ENCODE measurements at regions not wholly inside any gene's neighbourhood (a gene's known extent, or its start where the extent isn't known, plus 50 kb on each side); places are given as distances from the start of the nearest gene placed in this dataset.

DNA sequence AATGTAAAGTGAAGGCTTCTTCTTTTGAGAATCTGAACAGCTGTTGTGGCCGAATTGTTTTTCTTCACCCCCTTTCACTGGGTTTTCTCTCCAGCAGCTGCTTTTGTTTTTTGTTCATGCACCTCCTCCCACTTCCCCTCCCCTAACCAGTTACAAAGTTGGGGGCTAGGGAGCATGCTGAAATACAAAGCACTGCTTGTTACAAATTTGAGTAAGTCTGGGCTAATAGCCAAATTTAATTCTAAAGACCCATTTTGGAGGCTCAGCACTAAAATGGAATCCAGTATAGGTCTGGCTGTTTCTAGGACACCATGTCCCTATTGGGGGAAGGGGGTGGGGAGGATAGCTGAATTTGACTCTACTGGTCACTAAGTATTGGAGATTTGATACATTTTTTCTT, 89.2 kb upstream of the GPM6B start:
- Histone ChIP-seq H3K27ac (ENCODE audit: low read length) (no peak overlapping the region), H3K9me3 (ENCODE audit: control insufficient read depth, insufficient read depth, low read depth, low read length) (no peaks in the 10 kb centered on the region), H3K36me3 (ENCODE audit: control insufficient read depth, insufficient read depth, low read length) (no peaks in the 10 kb centered on the region), H3K27me3 (ENCODE audit: control insufficient read depth, insufficient read depth, low read length) (no peaks in the 10 kb centered on the region), H3K4me1 (ENCODE audit: control insufficient read depth, insufficient read depth, low read length) (no peaks in the 10 kb centered on the region), H3K4me3 (ENCODE audit: low read depth in 2 of 2, low read length in 2 of 2) (no peak overlapping the region)
- TF ChIP-seq SIN3A (IDR thresholded peaks at IDR 0.05; ENCODE audit: borderline replicate concordance, insufficient read depth, low read depth, low read length) (no peak), POLR2AphosphoS5 (IDR thresholded peaks at IDR 0.05; ENCODE audit: low read depth, low read length) (no peak), TCF7L2 (IDR thresholded peaks at IDR 0.05; ENCODE audit: low read depth, low read length) (no peak)
- TF ChIP-seq, protein P1, sequence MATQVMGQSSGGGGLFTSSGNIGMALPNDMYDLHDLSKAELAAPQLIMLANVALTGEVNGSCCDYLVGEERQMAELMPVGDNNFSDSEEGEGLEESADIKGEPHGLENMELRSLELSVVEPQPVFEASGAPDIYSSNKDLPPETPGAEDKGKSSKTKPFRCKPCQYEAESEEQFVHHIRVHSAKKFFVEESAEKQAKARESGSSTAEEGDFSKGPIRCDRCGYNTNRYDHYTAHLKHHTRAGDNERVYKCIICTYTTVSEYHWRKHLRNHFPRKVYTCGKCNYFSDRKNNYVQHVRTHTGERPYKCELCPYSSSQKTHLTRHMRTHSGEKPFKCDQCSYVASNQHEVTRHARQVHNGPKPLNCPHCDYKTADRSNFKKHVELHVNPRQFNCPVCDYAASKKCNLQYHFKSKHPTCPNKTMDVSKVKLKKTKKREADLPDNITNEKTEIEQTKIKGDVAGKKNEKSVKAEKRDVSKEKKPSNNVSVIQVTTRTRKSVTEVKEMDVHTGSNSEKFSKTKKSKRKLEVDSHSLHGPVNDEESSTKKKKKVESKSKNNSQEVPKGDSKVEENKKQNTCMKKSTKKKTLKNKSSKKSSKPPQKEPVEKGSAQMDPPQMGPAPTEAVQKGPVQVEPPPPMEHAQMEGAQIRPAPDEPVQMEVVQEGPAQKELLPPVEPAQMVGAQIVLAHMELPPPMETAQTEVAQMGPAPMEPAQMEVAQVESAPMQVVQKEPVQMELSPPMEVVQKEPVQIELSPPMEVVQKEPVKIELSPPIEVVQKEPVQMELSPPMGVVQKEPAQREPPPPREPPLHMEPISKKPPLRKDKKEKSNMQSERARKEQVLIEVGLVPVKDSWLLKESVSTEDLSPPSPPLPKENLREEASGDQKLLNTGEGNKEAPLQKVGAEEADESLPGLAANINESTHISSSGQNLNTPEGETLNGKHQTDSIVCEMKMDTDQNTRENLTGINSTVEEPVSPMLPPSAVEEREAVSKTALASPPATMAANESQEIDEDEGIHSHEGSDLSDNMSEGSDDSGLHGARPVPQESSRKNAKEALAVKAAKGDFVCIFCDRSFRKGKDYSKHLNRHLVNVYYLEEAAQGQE (IDR thresholded peaks at IDR 0.05; ENCODE audit: insufficient read depth in 1 of 2, low read depth in 2 of 2, low read length in 1 of 2) = no peak
- DNase-seq (ENCODE audit: low read depth, low spot score) (no peak), ATAC-seq (no peak)
- in situ Hi-C loops (cut with HindIII; ENCODE audit: low pct_unique_long_range_greater_than_20kb, low sequenced_read_pairs) (no loop called here), intact Hi-C loops (cut with micrococcal nuclease; ENCODE audit: unreplicated experiment) (no loop called here)
- no TSS peak for BruUV-seq (replicated peaks)
- ChIA-PET POLR2A (no interaction called here), CTCF (no interaction called here)

DNA sequence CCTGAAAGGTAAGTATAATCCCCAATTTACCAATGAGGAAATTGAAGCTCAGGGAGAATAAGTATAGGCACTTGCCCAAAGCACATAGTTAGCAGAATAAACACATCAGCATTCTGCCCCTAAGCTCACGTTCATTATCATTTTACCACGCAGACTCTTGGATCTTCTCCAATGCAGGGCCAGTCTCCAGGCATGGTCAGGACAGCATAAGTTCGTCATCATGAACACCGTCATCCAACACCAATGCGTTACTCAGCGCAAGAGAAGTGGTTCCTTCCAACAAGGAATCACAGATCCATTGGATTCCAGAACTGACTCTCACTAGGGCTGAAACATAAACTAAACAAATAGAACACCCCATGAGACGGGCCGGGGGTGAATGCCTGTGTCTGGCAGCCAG, 86.5 kb upstream of the GPM6B start:
- in situ Hi-C loops (cut with HindIII; ENCODE audit: low pct_unique_long_range_greater_than_20kb, low sequenced_read_pairs) (no loop called here), intact Hi-C loops (cut with micrococcal nuclease; ENCODE audit: unreplicated experiment) (no loop called here)
- TF ChIP-seq TCF7L2 (IDR thresholded peaks at IDR 0.05; ENCODE audit: low read depth, low read length) (no peak), SIN3A (IDR thresholded peaks at IDR 0.05; ENCODE audit: borderline replicate concordance, insufficient read depth, low read depth, low read length) (no peak), POLR2AphosphoS5 (IDR thresholded peaks at IDR 0.05; ENCODE audit: low read depth, low read length) (no peak)
- TF ChIP-seq, protein P2, sequence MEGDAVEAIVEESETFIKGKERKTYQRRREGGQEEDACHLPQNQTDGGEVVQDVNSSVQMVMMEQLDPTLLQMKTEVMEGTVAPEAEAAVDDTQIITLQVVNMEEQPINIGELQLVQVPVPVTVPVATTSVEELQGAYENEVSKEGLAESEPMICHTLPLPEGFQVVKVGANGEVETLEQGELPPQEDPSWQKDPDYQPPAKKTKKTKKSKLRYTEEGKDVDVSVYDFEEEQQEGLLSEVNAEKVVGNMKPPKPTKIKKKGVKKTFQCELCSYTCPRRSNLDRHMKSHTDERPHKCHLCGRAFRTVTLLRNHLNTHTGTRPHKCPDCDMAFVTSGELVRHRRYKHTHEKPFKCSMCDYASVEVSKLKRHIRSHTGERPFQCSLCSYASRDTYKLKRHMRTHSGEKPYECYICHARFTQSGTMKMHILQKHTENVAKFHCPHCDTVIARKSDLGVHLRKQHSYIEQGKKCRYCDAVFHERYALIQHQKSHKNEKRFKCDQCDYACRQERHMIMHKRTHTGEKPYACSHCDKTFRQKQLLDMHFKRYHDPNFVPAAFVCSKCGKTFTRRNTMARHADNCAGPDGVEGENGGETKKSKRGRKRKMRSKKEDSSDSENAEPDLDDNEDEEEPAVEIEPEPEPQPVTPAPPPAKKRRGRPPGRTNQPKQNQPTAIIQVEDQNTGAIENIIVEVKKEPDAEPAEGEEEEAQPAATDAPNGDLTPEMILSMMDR (IDR thresholded peaks at IDR 0.05) = no peak
- TF ChIP-seq, protein P1 (IDR thresholded peaks at IDR 0.05; ENCODE audit: insufficient read depth in 1 of 2, low read depth in 2 of 2, low read length in 1 of 2) = no peak
- H3K4me3 ChIP-seq (ENCODE audit: low read depth in 2 of 2, low read length in 2 of 2) = no peak overlapping the region
- BruUV-seq (replicated peaks) = no TSS peak
- DNase-seq (ENCODE audit: low read depth, low spot score) (no peak), ATAC-seq (no peak)
- H3K36me3 ChIP-seq (ENCODE audit: control insufficient read depth, insufficient read depth, low read length) = no peaks in the 10 kb centered on the region
- H3K27ac ChIP-seq (ENCODE audit: low read length) = no peak overlapping the region
- ChIA-PET POLR2A (no interaction called here), CTCF (no interaction called here)
- H3K4me1 ChIP-seq (ENCODE audit: control insufficient read depth, insufficient read depth, low read length) = no peaks in the 10 kb centered on the region
- H3K9me3 ChIP-seq (ENCODE audit: control insufficient read depth, insufficient read depth, low read depth, low read length) = no peaks in the 10 kb centered on the region
- H3K27me3 ChIP-seq (ENCODE audit: control insufficient read depth, insufficient read depth, low read length) = no peaks in the 10 kb centered on the region
